Central memory CD8-positive, alpha-beta T cell (primary cell): ENCODE measurements at regions not wholly inside any gene's neighbourhood (a gene's known extent, or its start where the extent isn't known, plus 50 kb on each side); places are given as distances from the start of the nearest gene placed in this dataset.
"Not testable (repeated sequence)": the region's sequence is repeated elsewhere in the genome, so short reads cannot be mapped to it uniquely, and the experiment has no call there.

ENCODE experiments used
- ATAC-seq: fragments of 150-1000 bp; cut with Tn5 transposase; replicated peaks from 2 replicates; pipeline ENCODE4 v1.10.0; 2022; ENCODE audit warnings: mild to moderate bottlenecking, moderate FRiP score, moderate number of reproducible peaks; ENCODE audit not compliant: poor library complexity, severe bottlenecking; ENCODE audit errors: extremely low read depth
- DNase-seq, 2 donors: peaks; one replicate each; pipeline ENCODE4 v3.0.0; 2021; ENCODE audit warnings: low spot score in 2 of 2
- H3K27ac Mint-ChIP-seq: one replicate; pipeline ENCODE4 v1.8.0; 2022; ENCODE audit warnings: low read depth, mild to moderate bottlenecking, moderate library complexity, mixed read lengths
- H3K27me3 Mint-ChIP-seq: one replicate; pipeline ENCODE4 v1.8.0; 2022; ENCODE audit warnings: mixed read lengths
- H3K36me3 Mint-ChIP-seq: one replicate; pipeline ENCODE4 v1.8.0; 2022; ENCODE audit warnings: mild to moderate bottlenecking, moderate library complexity, mixed read lengths; ENCODE audit not compliant: insufficient read depth
- H3K4me1 Mint-ChIP-seq: one replicate; pipeline ENCODE4 v1.8.0; 2022; ENCODE audit warnings: mixed read lengths
- H3K4me3 Mint-ChIP-seq: one replicate; pipeline ENCODE4 v1.8.0; 2022; ENCODE audit warnings: mild to moderate bottlenecking, moderate library complexity, mixed read lengths
- H3K9me3 Mint-ChIP-seq: one replicate; pipeline ENCODE4 v1.8.0; 2022; ENCODE audit warnings: mixed read lengths

DNA sequence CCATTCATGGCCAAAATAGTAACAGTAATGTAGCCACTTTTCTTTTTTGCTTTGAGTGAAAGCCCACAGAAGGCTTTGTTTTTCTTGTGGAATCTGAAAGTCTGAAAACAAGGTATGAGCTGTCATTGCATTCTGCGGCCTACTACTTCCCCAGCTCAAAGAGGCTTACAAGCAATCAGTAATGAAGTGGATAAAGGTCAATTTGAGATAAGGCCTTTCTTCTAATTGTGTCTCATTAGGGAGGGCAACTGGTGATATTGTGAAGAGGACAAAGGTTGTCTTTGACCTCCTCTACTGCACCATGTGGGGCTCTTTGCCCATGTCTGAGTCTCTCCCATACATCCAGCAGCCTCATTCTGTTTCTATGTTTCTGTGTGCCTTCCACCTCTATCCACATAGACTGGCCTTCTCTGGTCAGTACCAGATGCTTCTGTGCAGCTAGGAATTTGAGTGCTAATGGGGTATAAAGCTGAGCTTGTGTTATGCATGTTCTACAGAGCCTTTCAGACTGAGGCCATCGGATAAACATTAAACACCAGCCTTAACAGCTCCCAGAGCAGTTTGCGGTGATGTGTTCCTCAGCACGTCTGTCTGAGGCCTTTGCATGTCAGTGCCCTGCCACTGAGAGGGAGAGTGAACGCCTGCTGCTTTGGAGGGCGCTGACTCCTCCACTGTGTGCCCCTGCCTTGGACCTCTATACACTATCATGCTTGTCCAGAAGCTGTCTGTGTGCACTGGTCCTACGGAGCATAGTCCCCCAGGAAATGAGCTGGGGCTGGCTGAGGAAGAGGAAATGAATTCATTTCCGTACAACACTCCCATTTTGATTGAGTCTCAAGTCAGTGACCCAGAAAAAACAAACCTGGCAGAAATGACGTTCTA is 80.2 kb downstream of the SH2D1A start:
- H3K36me3 Mint-ChIP-seq: peaks cover 7% of the 10 kb centered on the region
- no peaks in the 10 kb centered on the region for H3K9me3 Mint-ChIP-seq
- H3K27me3 Mint-ChIP-seq: no peaks in the 10 kb centered on the region
- no peaks in the 10 kb centered on the region for H3K4me1 Mint-ChIP-seq
- ATAC-seq (no peak), DNase-seq (no peak)
- no peak overlapping the region for H3K27ac Mint-ChIP-seq
- H3K4me3 Mint-ChIP-seq: no peak overlapping the region

GRCh38 chrX:124433186-124433585 is 86.8 kb downstream of the SH2D1A start:
- Mint-ChIP-seq H3K27me3 (no peaks in the 10 kb centered on the region), H3K4me3 (no peak overlapping the region), H3K4me1 (no peaks in the 10 kb centered on the region), H3K27ac (no peak overlapping the region), H3K36me3 (peaks cover 2% of the 10 kb centered on the region), H3K9me3 (no peaks in the 10 kb centered on the region)
- ATAC-seq: no peak
- no peak for DNase-seq

DNA sequence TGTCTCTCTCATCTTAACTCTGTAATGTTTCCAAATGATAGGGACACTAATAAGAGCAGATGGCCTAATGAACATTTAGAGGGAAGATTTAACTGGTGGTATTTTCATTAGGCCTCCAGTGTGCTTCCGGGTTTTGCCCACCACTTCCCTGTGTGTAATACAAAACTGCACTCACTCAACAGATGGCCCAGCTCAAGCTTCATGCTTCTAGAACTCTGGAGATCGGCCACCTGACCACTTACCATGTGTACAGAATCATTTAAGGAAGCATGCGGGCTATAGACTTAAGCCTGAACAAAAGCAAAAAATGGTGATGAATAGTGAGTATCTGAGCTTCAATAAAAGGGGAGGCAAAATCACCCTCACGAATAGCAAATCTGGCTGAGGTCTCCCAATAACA is 89.3 kb downstream of the SH2D1A start:
- Mint-ChIP-seq H3K27ac (no peak overlapping the region), H3K27me3 (no peaks in the 10 kb centered on the region), H3K4me3 (no peak overlapping the region), H3K36me3 (peaks cover 2% of the 10 kb centered on the region), H3K9me3 (no peaks in the 10 kb centered on the region), H3K4me1 (no peaks in the 10 kb centered on the region)
- ATAC-seq (no peak), DNase-seq (no peak)

- no peak overlapping the region for H3K27ac Mint-ChIP-seq
- no peaks in the 10 kb centered on the region for H3K9me3 Mint-ChIP-seq
- no peak for DNase-seq
- H3K4me1 Mint-ChIP-seq: no peaks in the 10 kb centered on the region
- H3K27me3 Mint-ChIP-seq: no peaks in the 10 kb centered on the region
- peaks cover 2% of the 10 kb centered on the region for H3K36me3 Mint-ChIP-seq
- no peak overlapping the region for H3K4me3 Mint-ChIP-seq
- ATAC-seq: no peak
These were observed 94.3 kb downstream of the SH2D1A start for GRCh38 chrX:124440695-124441094.

- Mint-ChIP-seq H3K36me3 (no peaks in the 10 kb centered on the region), H3K27ac (no peak overlapping the region), H3K9me3 (no peaks in the 10 kb centered on the region), H3K4me1 (no peaks in the 10 kb centered on the region), H3K27me3 (no peaks in the 10 kb centered on the region), H3K4me3 (no peak overlapping the region)
- DNase-seq (no peak), ATAC-seq (no peak)
These were observed 95.7 kb downstream of the SH2D1A start for GRCh38 chrX:124441971-124442590.

GRCh38 chrX:124455966-124456365 is 109.6 kb downstream of the SH2D1A start:
- no peaks in the 10 kb centered on the region for H3K36me3 Mint-ChIP-seq
- no peaks in the 10 kb centered on the region for H3K9me3 Mint-ChIP-seq
- no peaks in the 10 kb centered on the region for H3K4me1 Mint-ChIP-seq
- no peak overlapping the region for H3K4me3 Mint-ChIP-seq
- no peaks in the 10 kb centered on the region for H3K27me3 Mint-ChIP-seq
- H3K27ac Mint-ChIP-seq: no peak overlapping the region
- ATAC-seq: no peak
- no peak for DNase-seq

- H3K27ac Mint-ChIP-seq, H3K36me3 Mint-ChIP-seq, H3K4me1 Mint-ChIP-seq, H3K4me3 Mint-ChIP-seq, H3K9me3 Mint-ChIP-seq, DNase-seq, ATAC-seq, H3K27me3 Mint-ChIP-seq: not testable (repeated sequence)
These were observed 113.5 kb downstream of the SH2D1A start for GRCh38 chrX:124459851-124460250.

DNA sequence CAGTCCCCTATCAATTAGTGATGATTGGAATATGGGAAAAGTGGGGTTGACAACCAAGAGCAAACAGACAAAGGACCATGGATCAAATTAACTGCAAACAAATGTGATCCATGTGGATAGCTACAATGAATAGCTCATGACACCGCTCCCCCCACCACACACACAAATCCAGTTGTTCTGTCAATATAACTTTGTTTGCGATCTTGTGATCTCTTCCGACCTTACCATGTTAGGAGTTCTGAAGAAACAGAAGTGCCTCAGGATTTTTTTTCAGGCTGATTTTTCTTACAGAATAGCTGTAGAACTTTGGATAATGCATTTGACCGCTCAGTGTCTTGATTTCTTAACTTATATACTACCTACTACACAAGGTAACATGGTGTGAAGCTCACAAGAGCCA is 116.6 kb downstream of the SH2D1A start:
- ATAC-seq: no peak
- no peaks in the 10 kb centered on the region for H3K4me1 Mint-ChIP-seq
- no peaks in the 10 kb centered on the region for H3K36me3 Mint-ChIP-seq
- DNase-seq: no peak
- H3K9me3 Mint-ChIP-seq: no peaks in the 10 kb centered on the region
- no peak overlapping the region for H3K4me3 Mint-ChIP-seq
- H3K27me3 Mint-ChIP-seq: no peaks in the 10 kb centered on the region
- H3K27ac Mint-ChIP-seq: no peak overlapping the region

DNA sequence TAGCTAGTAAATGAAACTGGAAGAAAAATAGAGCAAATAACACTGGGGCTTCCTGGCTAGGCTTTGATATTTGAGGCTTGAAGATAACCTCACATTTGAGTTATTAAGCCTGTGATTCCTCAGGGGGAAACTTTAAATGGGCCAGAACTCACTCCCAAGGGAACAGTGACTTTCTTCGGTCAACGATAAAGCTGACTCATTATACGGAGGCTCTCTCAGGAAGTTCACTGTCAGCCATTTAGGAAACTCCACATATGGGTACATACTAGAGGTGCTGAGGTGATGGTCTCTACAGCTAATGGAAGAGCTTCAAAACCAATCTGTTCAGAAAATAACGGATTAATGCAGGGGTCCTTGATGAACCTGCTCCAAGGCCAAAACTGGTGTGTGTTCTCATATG is 120.8 kb downstream of the SH2D1A start:
- ATAC-seq (no peak), DNase-seq (no peak)
- Mint-ChIP-seq H3K36me3 (no peaks in the 10 kb centered on the region), H3K9me3 (no peaks in the 10 kb centered on the region), H3K4me3 (no peak overlapping the region), H3K4me1 (no peaks in the 10 kb centered on the region), H3K27ac (no peak overlapping the region), H3K27me3 (no peaks in the 10 kb centered on the region)

- H3K36me3 Mint-ChIP-seq: no peaks in the 10 kb centered on the region
- ATAC-seq: no peak
- H3K4me3 Mint-ChIP-seq: no peak overlapping the region
- no peak overlapping the region for H3K27ac Mint-ChIP-seq
- H3K9me3 Mint-ChIP-seq: no peaks in the 10 kb centered on the region
- DNase-seq: no peak
- H3K27me3 Mint-ChIP-seq: no peaks in the 10 kb centered on the region
- peaks cover 10% of the 10 kb centered on the region for H3K4me1 Mint-ChIP-seq
These were observed 129.0 kb downstream of the SH2D1A start for GRCh38 chrX:124475358-124475757.

- Mint-ChIP-seq H3K36me3 (no peaks in the 10 kb centered on the region), H3K27ac (no peak overlapping the region), H3K4me1 (peaks cover 10% of the 10 kb centered on the region), H3K27me3 (no peaks in the 10 kb centered on the region), H3K9me3 (no peaks in the 10 kb centered on the region), H3K4me3 (no peak overlapping the region)
- ATAC-seq: no peak
- DNase-seq: no peak
These were observed 130.2 kb downstream of the SH2D1A start for GRCh38 chrX:124476562-124476961.

DNA sequence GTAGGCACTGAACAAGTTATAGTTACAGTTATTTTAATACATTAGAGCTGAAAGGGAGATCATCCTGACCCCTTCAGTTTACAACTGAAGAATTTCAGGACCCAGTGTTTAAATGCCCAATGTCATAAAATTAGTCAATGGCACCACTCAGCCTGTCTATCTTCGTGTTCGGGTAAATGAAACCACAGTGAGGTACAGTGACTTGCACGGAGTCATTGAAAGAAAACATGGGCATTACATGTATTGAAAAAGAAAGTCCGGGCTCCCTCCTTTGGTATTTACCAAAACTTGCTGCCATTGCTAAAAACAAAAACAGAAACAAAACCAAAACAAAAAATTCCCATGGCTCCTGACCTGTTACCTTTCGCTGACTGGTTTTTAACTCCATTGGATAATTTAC is 131.7 kb downstream of the SH2D1A start:
- H3K9me3 Mint-ChIP-seq: no peaks in the 10 kb centered on the region
- DNase-seq (no peak), ATAC-seq (no peak)
- H3K36me3 Mint-ChIP-seq: no peaks in the 10 kb centered on the region
- no peak overlapping the region for H3K27ac Mint-ChIP-seq
- H3K4me1 Mint-ChIP-seq: peaks cover 10% of the 10 kb centered on the region
- H3K4me3 Mint-ChIP-seq: no peak overlapping the region
- no peaks in the 10 kb centered on the region for H3K27me3 Mint-ChIP-seq

DNA sequence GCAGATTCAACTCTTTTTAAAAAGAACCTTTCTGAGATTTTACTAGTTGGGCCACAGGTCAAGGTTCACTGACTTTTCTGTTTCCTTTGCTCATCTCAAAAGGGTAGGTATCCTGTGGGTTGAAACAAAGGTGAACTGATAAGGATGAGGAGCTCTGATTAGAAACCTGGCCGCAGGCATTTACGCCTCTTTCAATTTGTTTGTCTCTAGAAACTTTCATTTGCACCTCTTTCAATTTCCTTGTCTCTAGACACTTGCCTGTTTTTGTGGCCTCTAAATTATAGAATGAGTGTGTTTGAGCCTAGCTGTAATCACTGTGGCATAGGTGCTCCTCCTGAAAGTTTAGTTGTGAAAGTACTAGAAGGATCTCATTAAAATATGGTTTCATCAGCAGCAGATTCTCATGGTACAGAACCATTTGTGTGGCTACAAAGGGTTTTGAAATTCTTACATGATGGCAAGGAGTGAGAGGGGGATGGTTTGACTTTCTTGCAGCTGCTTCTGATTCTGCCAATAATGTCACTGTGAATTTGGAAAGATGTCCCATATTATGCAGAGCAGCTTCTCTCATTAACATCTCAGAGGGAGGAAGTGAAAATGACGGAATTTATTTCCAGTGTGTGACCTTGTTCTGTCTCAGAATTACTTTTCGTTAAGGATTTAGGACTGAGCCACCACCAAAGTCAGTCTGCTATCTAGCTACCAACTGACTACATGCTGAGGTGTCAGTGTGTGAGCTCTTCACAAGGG is 142.2 kb downstream of the SH2D1A start:
- Mint-ChIP-seq H3K4me3 (no peak overlapping the region), H3K4me1 (no peaks in the 10 kb centered on the region), H3K36me3 (no peaks in the 10 kb centered on the region), H3K27ac (no peak overlapping the region), H3K27me3 (no peaks in the 10 kb centered on the region), H3K9me3 (no peaks in the 10 kb centered on the region)
- ATAC-seq (no peak), DNase-seq (no peak)
